GM06990 (cell line): ENCODE measurements at regions not wholly inside any gene's neighbourhood (a gene's known extent, or its start where the extent isn't known, plus 50 kb on each side); places are given as distances from the start of the nearest gene placed in this dataset.

Source experiments
- DNase-seq: peaks from one replicate; pipeline ENCODE4 v3.0.0-alpha.2; 2011; ENCODE audit not compliant: insufficient read length; ENCODE audit errors: extremely low read depth
- H3K27me3 ChIP-seq: replicated peaks from 2 replicates; pipeline ENCODE4 v1.6.0; 2011; ENCODE audit warnings: low read length; ENCODE audit not compliant: control insufficient read depth, insufficient read depth
- H3K36me3 ChIP-seq: 2 replicates; pipeline ENCODE4 v1.5.1; 2011; ENCODE audit warnings: low read length; ENCODE audit not compliant: control insufficient read depth, insufficient read depth
- H3K4me3 ChIP-seq: replicated peaks from 2 replicates; pipeline ENCODE4 v1.5.1; 2011; ENCODE audit warnings: low read depth, mild to moderate bottlenecking, control low read depth, low read length
- CTCF ChIP-seq: IDR thresholded peaks from 2 replicates; pipeline ENCODE4 v1.5.1; 2011; ENCODE audit warnings: low read length, control low read depth, mild to moderate bottlenecking, inconsistent platforms; ENCODE audit not compliant: insufficient read depth, poor library complexity, severe bottlenecking

- no peak for TF ChIP-seq CTCF
- DNase-seq: no peak
- H3K4me3 ChIP-seq: no peak overlapping the region
- H3K36me3 ChIP-seq: no peaks in the 10 kb centered on the region
- no peaks in the 10 kb centered on the region for H3K27me3 ChIP-seq
Observed at GRCh38 chr14:89652352-89652751, 235.3 kb upstream of the FOXN3 start.

GRCh38 chr14:89651805-89652204 is 234.8 kb upstream of the FOXN3 start:
- TF ChIP-seq CTCF: no peak
- no peaks in the 10 kb centered on the region for H3K36me3 ChIP-seq
- H3K4me3 ChIP-seq: no peak overlapping the region
- H3K27me3 ChIP-seq: no peaks in the 10 kb centered on the region
- no peak for DNase-seq

- Histone ChIP-seq H3K4me3 (no peak overlapping the region), H3K27me3 (no peaks in the 10 kb centered on the region), H3K36me3 (no peaks in the 10 kb centered on the region)
- DNase-seq: peak; percentile 55
- no peak for TF ChIP-seq CTCF
Observed at GRCh38 chr14:89650077-89650978, 233.3 kb upstream of the FOXN3 start.

- DNase-seq: no peak
- no peak for TF ChIP-seq CTCF
- H3K36me3 ChIP-seq: no peaks in the 10 kb centered on the region
- no peak overlapping the region for H3K4me3 ChIP-seq
- no peaks in the 10 kb centered on the region for H3K27me3 ChIP-seq
Observed at GRCh38 chr14:89649451-89650075, 232.5 kb upstream of the FOXN3 start.

GRCh38 chr14:89648924-89649323 is 231.9 kb upstream of the FOXN3 start:
- no peaks in the 10 kb centered on the region for H3K36me3 ChIP-seq
- TF ChIP-seq CTCF: no peak

More at GRCh38 chr14:89648924-89649323, 231.9 kb upstream of the FOXN3 start:
- H3K4me3 ChIP-seq: no peak overlapping the region
- no peak for DNase-seq
- no peaks in the 10 kb centered on the region for H3K27me3 ChIP-seq
